ENCODE measurements at regions not wholly inside any gene's neighbourhood (a gene's known extent, or its start where the extent isn't known, plus 50 kb on each side); places are given as distances from the start of the nearest gene placed in this dataset.
"Not testable (repeated sequence)": the region's sequence is repeated elsewhere in the genome, so short reads cannot be mapped to it uniquely, and the experiment has no call there.

DNA sequence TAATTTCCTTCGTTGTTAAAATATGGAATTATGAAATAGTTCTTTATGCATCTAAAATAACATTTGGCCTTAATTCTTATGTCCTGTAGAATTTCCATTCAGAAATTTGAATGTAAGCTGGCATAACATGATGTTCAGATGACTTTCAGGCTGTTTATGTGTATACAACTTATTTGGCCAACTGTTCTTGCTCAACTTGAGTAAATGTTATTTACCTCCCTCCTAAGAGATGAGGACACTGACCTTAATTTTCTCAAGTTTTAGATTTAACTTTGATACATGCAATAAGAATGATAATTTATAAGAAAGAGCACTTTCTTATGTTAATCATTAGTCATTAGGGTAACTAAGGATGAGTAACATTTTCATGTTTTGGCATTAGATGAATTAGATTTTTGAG lies 365.4 kb downstream of the AEBP2 start:
- TF ChIP-seq, protein P1, sequence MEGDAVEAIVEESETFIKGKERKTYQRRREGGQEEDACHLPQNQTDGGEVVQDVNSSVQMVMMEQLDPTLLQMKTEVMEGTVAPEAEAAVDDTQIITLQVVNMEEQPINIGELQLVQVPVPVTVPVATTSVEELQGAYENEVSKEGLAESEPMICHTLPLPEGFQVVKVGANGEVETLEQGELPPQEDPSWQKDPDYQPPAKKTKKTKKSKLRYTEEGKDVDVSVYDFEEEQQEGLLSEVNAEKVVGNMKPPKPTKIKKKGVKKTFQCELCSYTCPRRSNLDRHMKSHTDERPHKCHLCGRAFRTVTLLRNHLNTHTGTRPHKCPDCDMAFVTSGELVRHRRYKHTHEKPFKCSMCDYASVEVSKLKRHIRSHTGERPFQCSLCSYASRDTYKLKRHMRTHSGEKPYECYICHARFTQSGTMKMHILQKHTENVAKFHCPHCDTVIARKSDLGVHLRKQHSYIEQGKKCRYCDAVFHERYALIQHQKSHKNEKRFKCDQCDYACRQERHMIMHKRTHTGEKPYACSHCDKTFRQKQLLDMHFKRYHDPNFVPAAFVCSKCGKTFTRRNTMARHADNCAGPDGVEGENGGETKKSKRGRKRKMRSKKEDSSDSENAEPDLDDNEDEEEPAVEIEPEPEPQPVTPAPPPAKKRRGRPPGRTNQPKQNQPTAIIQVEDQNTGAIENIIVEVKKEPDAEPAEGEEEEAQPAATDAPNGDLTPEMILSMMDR (IDR thresholded peaks at IDR 0.05; ENCODE audit: extremely low read depth, missing control alignments): no peak

DNA sequence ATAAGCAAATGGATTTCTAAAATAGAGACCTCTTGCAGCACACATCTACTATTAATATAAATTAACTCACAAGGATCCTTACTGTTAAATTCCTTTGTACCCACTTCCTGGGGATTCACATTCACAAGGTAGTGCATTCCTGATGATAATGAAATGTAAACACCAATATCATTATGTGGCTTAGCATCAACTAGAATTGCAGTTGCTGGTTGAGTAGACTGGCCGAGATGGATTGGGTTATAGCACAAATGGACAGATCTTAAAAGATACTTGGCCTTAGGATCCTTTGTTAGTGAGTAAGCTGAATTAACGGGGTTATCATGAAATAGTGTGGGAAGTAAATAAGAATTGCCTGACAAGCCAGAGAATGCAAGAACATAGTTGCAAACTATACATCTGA lies 369.1 kb downstream of the AEBP2 start:
- no peak for DNase-seq (ENCODE audit: low spot score)
- TF ChIP-seq, protein P1 (IDR thresholded peaks at IDR 0.05; ENCODE audit: extremely low read depth, missing control alignments): no peak

More for the DNA sequence above, 365.4 kb downstream of the AEBP2 start:
- DNase-seq (ENCODE audit: low spot score): no peak

DNA sequence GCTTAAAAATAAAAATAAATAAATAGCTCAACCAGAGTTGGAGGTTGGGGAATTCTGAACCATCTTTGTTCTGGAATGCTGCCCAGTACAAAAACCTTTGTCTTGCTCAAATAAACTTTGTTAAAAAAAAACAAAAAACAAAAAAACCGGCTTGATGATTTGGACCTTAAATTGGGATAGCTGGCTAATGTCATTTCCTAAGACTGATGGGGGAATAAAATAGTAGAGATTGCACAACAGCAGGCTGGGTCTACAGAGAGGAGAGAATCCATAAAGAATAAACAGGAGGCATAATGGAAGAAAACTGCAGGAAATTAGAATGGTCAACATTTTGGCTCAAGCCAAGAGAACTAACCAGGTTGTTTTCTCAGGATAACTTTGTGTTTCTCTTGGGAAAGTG lies 370.9 kb downstream of the AEBP2 start:
- TF ChIP-seq, protein P1 (IDR thresholded peaks at IDR 0.05; ENCODE audit: extremely low read depth, missing control alignments): no peak
- DNase-seq (ENCODE audit: low spot score): no peak

DNA sequence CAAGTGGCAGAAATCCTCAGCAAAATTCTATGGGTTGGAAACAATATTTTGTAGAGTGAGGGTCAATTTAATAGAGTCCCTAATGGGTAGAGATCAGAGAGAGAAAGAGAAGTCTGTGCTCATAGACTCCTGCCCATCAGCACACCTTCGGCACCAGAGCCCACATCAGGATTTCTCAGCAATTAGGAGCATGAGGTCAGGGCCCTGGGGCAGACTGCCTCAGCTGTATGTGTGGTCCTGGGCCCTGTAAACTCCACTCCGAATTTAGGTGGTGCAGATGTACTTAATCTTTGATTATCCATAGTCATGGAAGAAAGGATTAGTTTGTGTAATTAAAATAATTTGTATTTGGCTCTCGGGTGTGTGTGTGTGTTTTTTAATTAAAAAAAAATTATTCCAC lies 372.6 kb downstream of the AEBP2 start:
- DNase-seq (ENCODE audit: low spot score): no peak
- TF ChIP-seq, protein P1 (IDR thresholded peaks at IDR 0.05; ENCODE audit: extremely low read depth, missing control alignments): no peak

DNA sequence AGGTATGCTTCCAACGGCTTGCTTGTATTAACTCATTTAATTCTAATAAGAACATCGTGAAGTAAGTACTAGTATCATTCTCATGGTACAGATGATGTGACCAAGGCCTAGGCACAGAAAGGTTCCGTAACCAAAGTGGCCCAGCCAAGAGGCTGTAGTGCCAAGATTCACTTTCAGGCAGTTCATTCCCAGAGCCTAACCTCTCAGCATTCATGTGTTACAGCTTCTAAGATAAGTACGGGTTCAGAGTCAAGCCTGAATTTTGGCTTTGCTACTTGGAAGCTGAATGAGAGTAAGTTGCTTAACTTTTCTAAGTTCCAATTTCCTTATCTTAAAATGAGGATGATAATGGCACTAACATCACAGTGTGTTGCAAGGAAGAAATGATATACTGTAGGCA lies 379.9 kb downstream of the AEBP2 start:
- TF ChIP-seq, protein P1 (IDR thresholded peaks at IDR 0.05; ENCODE audit: extremely low read depth, missing control alignments): no peak
- no peak for DNase-seq (ENCODE audit: low spot score)

DNA sequence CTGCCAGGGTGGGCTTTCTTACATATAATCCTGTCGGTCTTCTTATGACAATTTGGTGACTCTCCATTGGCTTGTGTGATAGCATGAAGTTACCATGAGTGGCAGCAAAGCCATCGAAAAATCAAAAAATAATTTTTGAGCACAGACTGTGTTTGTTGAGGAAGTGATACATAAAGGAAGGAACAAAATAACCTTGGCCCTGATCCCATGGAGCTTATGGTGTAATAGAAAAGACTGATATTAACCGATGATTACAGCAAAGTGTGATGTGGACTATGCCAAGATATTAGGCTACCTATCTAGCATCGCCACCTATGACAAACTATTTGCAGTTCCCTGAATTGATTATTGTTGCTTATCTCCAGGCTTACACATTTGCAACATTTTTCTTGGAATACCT lies 383.2 kb downstream of the AEBP2 start:
- no peak for DNase-seq (ENCODE audit: low spot score)
- TF ChIP-seq, protein P1 (IDR thresholded peaks at IDR 0.05; ENCODE audit: extremely low read depth, missing control alignments): no peak

DNA sequence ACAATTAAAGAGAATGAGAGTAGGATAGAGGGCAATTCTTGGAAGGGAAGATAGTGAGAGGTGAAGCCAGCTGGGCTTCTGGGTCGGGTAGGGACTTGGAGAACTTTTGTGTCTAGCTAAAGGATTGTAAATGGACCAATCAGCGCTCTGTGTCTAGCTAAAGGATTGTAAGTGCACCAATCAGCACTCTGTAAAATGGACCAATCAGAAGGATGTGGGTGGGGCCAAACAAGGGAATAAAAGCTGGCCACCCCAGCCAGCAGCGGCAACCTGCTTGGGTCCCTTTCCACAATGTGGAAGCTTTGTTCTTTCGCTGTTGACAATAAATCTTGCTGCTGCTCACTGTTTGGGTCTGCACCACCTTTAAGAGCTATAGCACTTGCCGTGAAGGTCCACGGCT lies 384.0 kb downstream of the AEBP2 start:
- DNase-seq (ENCODE audit: low spot score): not testable (repeated sequence)

DNA sequence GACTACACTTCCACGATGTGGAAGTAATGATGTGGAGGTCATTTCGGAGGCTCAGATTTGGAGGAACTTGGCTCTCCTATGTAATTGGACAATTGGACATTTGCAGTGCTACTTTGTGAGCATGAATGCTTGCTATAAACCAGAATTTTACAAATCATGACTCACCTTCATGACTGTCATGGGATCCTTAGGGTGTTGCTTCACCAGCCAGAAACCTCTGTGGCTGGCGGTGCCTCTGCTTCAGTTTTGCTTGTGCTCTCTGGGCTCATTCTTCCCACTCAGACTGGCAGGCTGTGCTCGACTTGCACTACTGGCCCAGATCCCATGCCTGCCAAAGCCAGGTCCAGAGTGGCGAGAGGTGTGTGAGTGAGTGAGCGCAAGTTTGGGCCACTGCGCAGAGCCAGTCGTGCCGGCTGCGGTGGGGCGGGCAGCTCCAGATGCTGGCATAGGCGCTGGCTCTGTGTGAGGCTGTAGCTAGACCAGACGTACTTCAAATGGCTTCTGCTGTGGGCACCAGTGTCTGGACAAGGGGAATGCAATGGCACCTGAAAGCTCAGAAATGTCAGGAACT lies 387.8 kb downstream of the AEBP2 start:
- DNase-seq (ENCODE audit: low spot score): no peak
- TF ChIP-seq, protein P1 (IDR thresholded peaks at IDR 0.05; ENCODE audit: extremely low read depth, missing control alignments): no peak
